Sigmoid colon (tissue), 6 donors: ENCODE measurements at regions not wholly inside any gene's neighbourhood (a gene's known extent, or its start where the extent isn't known, plus 50 kb on each side); places are given as distances from the start of the nearest gene placed in this dataset.

Source experiments
- DNase-seq: peaks from one replicate; pipeline ENCODE4 v3.0.0-alpha.2; 2019
- H3K27ac ChIP-seq, 4 donors: fragments of 200-600 bp; sonication (generic); one replicate each; pipeline ENCODE4 v1.5.1; 2016 to 2019; ENCODE audit warnings: mild to moderate bottlenecking in 1 of 4
- H3K27me3 ChIP-seq, 3 donors: fragments of 200-600 bp; sonication (generic); one replicate each; pipeline ENCODE4 v1.5.1; 2019; ENCODE audit warnings: mild to moderate bottlenecking in 1 of 3
- H3K36me3 ChIP-seq, 4 donors: fragments of 200-600 bp; sonication (generic); one replicate each; pipeline ENCODE4 v1.5.1; 2016 to 2019
- H3K4me1 ChIP-seq, 4 donors: fragments of 200-600 bp; sonication (generic); one replicate each; pipeline ENCODE4 v1.5.1; 2017 to 2019
- H3K4me3 ChIP-seq, 4 donors: fragments of 200-600 bp; sonication (generic); one replicate each; pipeline ENCODE4 v1.5.1; 2017 to 2019; ENCODE audit warnings: mild to moderate bottlenecking in 2 of 4, moderate library complexity in 1 of 4
- H3K9me3 ChIP-seq, 4 donors: fragments of 200-600 bp in 3 of 4; sonication (generic) in 3 of 4; one replicate each; pipeline versions ENCODE4 v1.5.1 to v1.6.1; 2013 to 2019
- CTCF ChIP-seq, 4 experiments: fragments of 450-650 bp in 3 of 4; fragments of 200-600 bp in 1 of 4; IDR thresholded peaks; one replicate each; pipeline ENCODE4 v1.5.1; 2016 to 2019; ENCODE audit warnings: antibody characterized with exemption in 4 of 4, mild to moderate bottlenecking in 3 of 4, moderate library complexity in 2 of 4
- EP300 ChIP-seq, 4 donors: sonication (generic); formaldehyde crosslinking; IDR thresholded peaks; one replicate each; pipeline ENCODE4 v1.6.1; 2017; ENCODE audit warnings: antibody characterized with exemption in 4 of 4
- POLR2A ChIP-seq, 2 donors: fragments of 450-650 bp; IDR thresholded peaks; one replicate each; pipeline ENCODE4 v1.6.1; 2016; ENCODE audit warnings: antibody characterized with exemption in 2 of 2, mild to moderate bottlenecking in 2 of 2, moderate library complexity in 2 of 2
- POLR2AphosphoS5 ChIP-seq, 4 donors: sonication (generic); formaldehyde crosslinking; IDR thresholded peaks; one replicate each; pipeline ENCODE4 v1.6.1; 2017; ENCODE audit warnings: antibody characterized with exemption in 4 of 4
- WGBS, 2 donors: extraction: QIAGEN DNeasy Blood & Tissue Kit; methylation state at CpG; one replicate each; pipeline ENCODE4 v1.1.7; 2013; 5-methylcytosine and 5-hydroxymethylcytosine counted together
- intact Hi-C: fragments of 100-400 bp; cut with DNase I; formaldehyde crosslinking; loops from one replicate; pipeline ENCODE4 v1.15.1; 2023
- donor health status: healthy with polysubstance abuse.
- donor health status: healthy.

DNA sequence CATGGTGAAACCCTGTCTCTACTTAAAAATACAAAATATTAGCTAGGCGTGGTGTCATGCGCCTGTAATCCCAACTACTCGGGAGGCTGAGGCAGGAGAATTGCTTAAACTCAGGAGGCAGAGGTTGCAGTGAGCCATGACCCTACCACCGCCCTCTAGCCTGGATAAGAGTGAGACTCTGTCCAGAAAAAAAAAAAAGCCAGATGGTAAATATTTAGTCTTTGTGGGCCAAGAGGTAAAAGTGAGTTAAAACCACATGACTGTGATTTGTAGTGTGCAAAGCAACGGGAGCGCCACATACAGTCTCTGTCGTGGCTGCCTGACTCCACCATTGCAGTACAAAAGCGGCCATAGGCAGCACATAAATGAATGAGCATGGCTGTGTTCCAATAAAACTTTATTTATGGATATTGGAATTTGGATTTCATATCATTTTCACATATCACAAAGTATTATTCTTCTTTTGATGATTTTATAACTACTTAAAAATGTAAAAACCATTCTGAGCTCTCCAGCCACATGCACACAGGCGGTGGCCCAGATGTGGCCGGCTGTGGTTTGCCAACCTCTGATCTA, 51.8 kb upstream of the CASZ1 start:
- Histone ChIP-seq H3K27ac (no peak overlapping the region), H3K4me3 (no peak overlapping the region), H3K9me3 (peaks cover 0 to 4% (median 3%) of the 10 kb centered on the region in 4 donors), H3K27me3 (no peaks in the 10 kb centered on the region), H3K36me3 (no peaks in the 10 kb centered on the region), H3K4me1 (no peaks in the 10 kb centered on the region)
- 68 to 84% methylated on average over 10 of the region's 10 CpGs for WGBS, 2 donors
- DNase-seq = no peak
- TF ChIP-seq EP300 (IDR thresholded peaks at IDR 0.05) (no peak), POLR2A (IDR thresholded peaks at IDR 0.05) (no peak), CTCF (IDR thresholded peaks at IDR 0.05) (no peak), POLR2AphosphoS5 (IDR thresholded peaks at IDR 0.05) (no peak)
- intact Hi-C loops = no loop called here

- Histone ChIP-seq H3K4me3 (no peak overlapping the region), H3K27me3 (no peaks in the 10 kb centered on the region), H3K9me3 (no peaks in the 10 kb centered on the region), H3K36me3 (no peaks in the 10 kb centered on the region), H3K4me1 (no peaks in the 10 kb centered on the region), H3K27ac (no peak overlapping the region)
- intact Hi-C loops = loop anchor here (10.0 kb wide), 1 partner anchor 225 kb away; no protein-coding TSS in a partner anchor
- no peak for DNase-seq
- WGBS, 2 donors = 61 to 65% methylated on average over 7 of the region's 7 CpGs
- no peak for TF ChIP-seq EP300 (IDR thresholded peaks at IDR 0.05)
- no peak for TF ChIP-seq POLR2AphosphoS5 (IDR thresholded peaks at IDR 0.05)
- TF ChIP-seq CTCF (IDR thresholded peaks at IDR 0.05) = no peak
These were observed 53.6 kb upstream of the CASZ1 start for GRCh38 chr1:10850026-10850425.

- Histone ChIP-seq H3K27me3 (no peaks in the 10 kb centered on the region), H3K9me3 (no peaks in the 10 kb centered on the region), H3K4me3 (no peak overlapping the region), H3K4me1 (no peaks in the 10 kb centered on the region), H3K27ac (no peak overlapping the region), H3K36me3 (no peaks in the 10 kb centered on the region)
- no peak for DNase-seq
- TF ChIP-seq EP300 (IDR thresholded peaks at IDR 0.05) (no peak), CTCF (IDR thresholded peaks at IDR 0.05) (no peak), POLR2AphosphoS5 (IDR thresholded peaks at IDR 0.05) (no peak), POLR2A (IDR thresholded peaks at IDR 0.05) (no peak)
- WGBS, 2 donors = 82 to 86% methylated on average over 30 of the region's 30 CpGs
- intact Hi-C loops = loop anchor here (10.0 kb wide), 1 partner anchor 227 kb away; no protein-coding TSS in a partner anchor
These were observed 54.9 kb upstream of the CASZ1 start for GRCh38 chr1:10851024-10852013.

DNA sequence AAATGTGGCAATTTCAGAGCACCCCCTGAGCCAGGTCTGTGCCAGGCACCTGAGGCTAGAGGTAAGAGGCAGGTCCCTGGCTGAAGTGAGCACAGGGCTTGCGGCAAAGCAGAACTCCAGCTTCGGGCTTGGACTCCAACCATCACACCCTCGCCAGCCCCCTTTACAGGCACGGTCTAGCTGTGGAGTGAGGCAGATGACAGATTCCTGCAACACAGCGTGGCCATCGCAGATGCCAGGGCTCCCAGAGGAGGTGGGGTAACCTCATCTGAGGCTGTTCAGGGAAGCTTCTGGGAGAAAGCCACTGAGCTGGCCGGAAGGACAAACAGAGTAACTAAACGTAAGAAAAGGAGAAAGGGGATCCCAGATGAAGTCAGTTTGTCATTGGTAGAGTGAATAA, 55.6 kb upstream of the CASZ1 start:
- Histone ChIP-seq H3K27ac (no peak overlapping the region), H3K4me1 (no peaks in the 10 kb centered on the region), H3K9me3 (no peaks in the 10 kb centered on the region), H3K27me3 (no peaks in the 10 kb centered on the region), H3K36me3 (no peaks in the 10 kb centered on the region), H3K4me3 (no peak overlapping the region)
- intact Hi-C loops = loop anchor here (10.0 kb wide), 1 partner anchor 227 kb away; no protein-coding TSS in a partner anchor
- TF ChIP-seq POLR2A (IDR thresholded peaks at IDR 0.05) (no peak), EP300 (IDR thresholded peaks at IDR 0.05) (no peak), CTCF (IDR thresholded peaks at IDR 0.05) (no peak), POLR2AphosphoS5 (IDR thresholded peaks at IDR 0.05) (no peak)
- DNase-seq = no peak
- WGBS, 2 donors = 92 to 93% methylated on average over 8 of the region's 8 CpGs
